ENCODE measurements at regions not wholly inside any gene's neighbourhood (a gene's known extent, or its start where the extent isn't known, plus 50 kb on each side); places are given as distances from the start of the nearest gene placed in this dataset.

DNA sequence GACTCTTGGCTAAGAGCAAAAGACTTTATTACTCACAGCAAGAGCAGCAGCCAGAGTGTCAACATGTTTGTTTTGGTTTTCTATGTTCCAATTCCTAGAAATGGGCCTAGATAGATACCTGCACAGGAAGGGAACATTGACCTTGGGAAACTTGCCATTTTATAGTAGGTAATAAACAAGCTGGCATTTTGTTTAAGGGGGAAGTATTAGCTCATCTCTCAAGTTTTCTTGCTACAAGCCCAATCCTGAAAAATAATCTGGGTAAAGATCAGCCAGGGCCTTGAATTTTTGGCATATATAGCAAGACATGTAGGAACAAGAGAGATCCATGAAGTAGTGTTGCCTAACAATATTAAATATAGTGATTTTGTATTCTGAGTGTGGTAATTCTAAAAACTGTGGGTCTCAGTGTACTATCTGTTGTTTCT is 51.4 kb upstream of the RGL1 start:
- no peak for TF ChIP-seq POLR2A (IDR thresholded peaks at IDR 0.05)
- TF ChIP-seq, protein P1, sequence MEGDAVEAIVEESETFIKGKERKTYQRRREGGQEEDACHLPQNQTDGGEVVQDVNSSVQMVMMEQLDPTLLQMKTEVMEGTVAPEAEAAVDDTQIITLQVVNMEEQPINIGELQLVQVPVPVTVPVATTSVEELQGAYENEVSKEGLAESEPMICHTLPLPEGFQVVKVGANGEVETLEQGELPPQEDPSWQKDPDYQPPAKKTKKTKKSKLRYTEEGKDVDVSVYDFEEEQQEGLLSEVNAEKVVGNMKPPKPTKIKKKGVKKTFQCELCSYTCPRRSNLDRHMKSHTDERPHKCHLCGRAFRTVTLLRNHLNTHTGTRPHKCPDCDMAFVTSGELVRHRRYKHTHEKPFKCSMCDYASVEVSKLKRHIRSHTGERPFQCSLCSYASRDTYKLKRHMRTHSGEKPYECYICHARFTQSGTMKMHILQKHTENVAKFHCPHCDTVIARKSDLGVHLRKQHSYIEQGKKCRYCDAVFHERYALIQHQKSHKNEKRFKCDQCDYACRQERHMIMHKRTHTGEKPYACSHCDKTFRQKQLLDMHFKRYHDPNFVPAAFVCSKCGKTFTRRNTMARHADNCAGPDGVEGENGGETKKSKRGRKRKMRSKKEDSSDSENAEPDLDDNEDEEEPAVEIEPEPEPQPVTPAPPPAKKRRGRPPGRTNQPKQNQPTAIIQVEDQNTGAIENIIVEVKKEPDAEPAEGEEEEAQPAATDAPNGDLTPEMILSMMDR (IDR thresholded peaks at IDR 0.05) = no peak
- TF ChIP-seq POLR2AphosphoS5 (IDR thresholded peaks at IDR 0.05) = no peak

Data from sigmoid colon (tissue), 4 donors.